GM19328 (cell line): ENCODE measurements at regions not wholly inside any gene's neighbourhood (a gene's known extent, or its start where the extent isn't known, plus 50 kb on each side); places are given as distances from the start of the nearest gene placed in this dataset.
"Not testable (repeated sequence)": the region's sequence is repeated elsewhere in the genome, so short reads cannot be mapped to it uniquely, and the experiment has no call there.

Experiments used
- ATAC-seq: cut with Tn5 transposase; IDR thresholded peaks from one replicate; pipeline ENCODE4 v1.9.1; 2021; ENCODE audit warnings: mild to moderate bottlenecking, moderate library complexity; ENCODE audit not compliant: unreplicated experiment

GRCh38 chr2:180621366-180621765 is 359.0 kb upstream of the UBE2E3 start:
- no peak for ATAC-seq

- no peak for ATAC-seq
These were observed 361.8 kb upstream of the UBE2E3 start for GRCh38 chr2:180618570-180618969.

GRCh38 chr2:180614776-180615175 is 365.6 kb upstream of the UBE2E3 start:
- no peak for ATAC-seq

GRCh38 chr2:180609626-180610340 is 370.6 kb upstream of the UBE2E3 start:
- no peak for ATAC-seq

- no peak for ATAC-seq
These were observed 372.8 kb upstream of the UBE2E3 start for GRCh38 chr2:180607514-180608049.

GRCh38 chr2:180604077-180604476 is 376.3 kb upstream of the UBE2E3 start:
- ATAC-seq: no peak

GRCh38 chr2:180601016-180601415 is 379.4 kb upstream of the UBE2E3 start:
- no peak for ATAC-seq

GRCh38 chr2:180599804-180600203 is 380.6 kb upstream of the UBE2E3 start:
- no peak for ATAC-seq

GRCh38 chr2:180597179-180597578 is 383.2 kb upstream of the UBE2E3 start:
- ATAC-seq: no peak

- ATAC-seq: no peak
These were observed 384.0 kb upstream of the UBE2E3 start for GRCh38 chr2:180596453-180596852.

GRCh38 chr2:180591947-180592346 is 388.5 kb upstream of the UBE2E3 start:
- no peak for ATAC-seq

- ATAC-seq: not testable (repeated sequence)
These were observed 389.2 kb upstream of the UBE2E3 start for GRCh38 chr2:180591093-180591781.

- no peak for ATAC-seq
These were observed 396.8 kb upstream of the UBE2E3 start for GRCh38 chr2:180583441-180584140.

- no peak for ATAC-seq
These were observed 401.0 kb upstream of the UBE2E3 start for GRCh38 chr2:180579388-180579787.

- ATAC-seq: no peak
These were observed 402.0 kb upstream of the UBE2E3 start for GRCh38 chr2:180578441-180578840.

GRCh38 chr2:180577567-180577966 is 402.8 kb upstream of the UBE2E3 start:
- ATAC-seq: no peak

- no peak for ATAC-seq
These were observed 406.5 kb upstream of the UBE2E3 start for GRCh38 chr2:180573951-180574350.

- no peak for ATAC-seq
These were observed 408.1 kb upstream of the UBE2E3 start for GRCh38 chr2:180572346-180572745.

GRCh38 chr2:180571559-180571958 is 408.8 kb upstream of the UBE2E3 start:
- ATAC-seq: no peak

- ATAC-seq: no peak
These were observed 409.5 kb upstream of the UBE2E3 start for GRCh38 chr2:180570864-180571263.

- ATAC-seq: no peak
These were observed 416.4 kb upstream of the UBE2E3 start for GRCh38 chr2:180564051-180564450.

- ATAC-seq: no peak
These were observed 418.0 kb upstream of the UBE2E3 start for GRCh38 chr2:180562378-180562777.
